DND-41 (cell line): ENCODE measurements at regions not wholly inside any gene's neighbourhood (a gene's known extent, or its start where the extent isn't known, plus 50 kb on each side); places are given as distances from the start of the nearest gene placed in this dataset.

Experiments used
- ATAC-seq: fragments of 200-7000 bp; cut with Tn5 transposase; 3 replicates; pipeline ENCODE4 v1.9.1; 2021; ENCODE audit warnings: low read depth; ENCODE audit not compliant: insufficient read depth
- DNase-seq: peaks from one replicate; pipeline ENCODE4 v3.0.0-alpha.2; 2020
- H2AFZ ChIP-seq: 2 replicates; pipeline ENCODE4 v1.6.0; 2012; ENCODE audit warnings: low read depth, low read length
- H3K27ac ChIP-seq: 2 replicates; pipeline ENCODE4 v1.5.1; 2012; ENCODE audit warnings: low read length, inconsistent platforms
- H3K27me3 ChIP-seq: fragments of 200-600 bp; sonication (generic); 2 replicates; pipeline ENCODE4 v1.6.0; 2012; ENCODE audit warnings: low read length, mild to moderate bottlenecking, inconsistent platforms; ENCODE audit not compliant: insufficient read depth, poor library complexity
- H3K36me3 ChIP-seq: 2 replicates; pipeline ENCODE4 v1.5.1; 2012; ENCODE audit warnings: low read length, inconsistent platforms; ENCODE audit not compliant: insufficient read depth
- H3K4me1 ChIP-seq: 2 replicates; pipeline ENCODE4 v1.5.1; 2012; ENCODE audit warnings: mild to moderate bottlenecking, low read length; ENCODE audit not compliant: insufficient read depth
- H3K4me2 ChIP-seq: 2 replicates; pipeline ENCODE4 v1.6.0; 2012; ENCODE audit warnings: mild to moderate bottlenecking, moderate library complexity, low read length, inconsistent platforms; ENCODE audit not compliant: insufficient read depth
- H3K4me3 ChIP-seq, 2 experiments: fragments of 200-600 bp in 1 of 2; shearing (Covaris generic) in 1 of 2; 2 replicates each; pipeline ENCODE4 v1.5.1; 2012 to 2016; ENCODE audit warnings: inconsistent platforms in 2 of 2, low read length in 2 of 2, mild to moderate bottlenecking in 2 of 2, low read depth in 1 of 2, moderate library complexity in 1 of 2
- H3K79me2 ChIP-seq: 2 replicates; pipeline ENCODE4 v1.6.0; 2012; ENCODE audit warnings: low read length, inconsistent platforms; ENCODE audit not compliant: insufficient read depth
- H3K9ac ChIP-seq: 2 replicates; pipeline ENCODE4 v1.6.0; 2012; ENCODE audit warnings: low read depth, mild to moderate bottlenecking, inconsistent platforms, low read length, moderate library complexity
- H3K9me3 ChIP-seq: 2 replicates; pipeline ENCODE4 v1.5.1; 2012; ENCODE audit warnings: low read length, moderate library complexity, mild to moderate bottlenecking, inconsistent platforms; ENCODE audit not compliant: insufficient read depth, severe bottlenecking
- H4K20me1 ChIP-seq: 2 replicates; pipeline ENCODE4 v1.6.0; 2012; ENCODE audit warnings: low read length; ENCODE audit not compliant: insufficient read depth
- EZH2 ChIP-seq: IDR thresholded peaks from 3 replicates; pipeline ENCODE4 v1.6.1; 2012; ENCODE audit warnings: borderline replicate concordance, low read depth, mild to moderate bottlenecking, moderate library complexity, low read length, inconsistent platforms; ENCODE audit not compliant: severe bottlenecking
- TF ChIP-seq, protein P1 (sequence below): IDR thresholded peaks from 2 replicates; pipeline ENCODE4 v1.5.1; 2012; ENCODE audit warnings: borderline replicate concordance, low read length, moderate library complexity, mild to moderate bottlenecking; ENCODE audit not compliant: poor library complexity, severe bottlenecking; ENCODE audit errors: extremely low read depth

DNA sequence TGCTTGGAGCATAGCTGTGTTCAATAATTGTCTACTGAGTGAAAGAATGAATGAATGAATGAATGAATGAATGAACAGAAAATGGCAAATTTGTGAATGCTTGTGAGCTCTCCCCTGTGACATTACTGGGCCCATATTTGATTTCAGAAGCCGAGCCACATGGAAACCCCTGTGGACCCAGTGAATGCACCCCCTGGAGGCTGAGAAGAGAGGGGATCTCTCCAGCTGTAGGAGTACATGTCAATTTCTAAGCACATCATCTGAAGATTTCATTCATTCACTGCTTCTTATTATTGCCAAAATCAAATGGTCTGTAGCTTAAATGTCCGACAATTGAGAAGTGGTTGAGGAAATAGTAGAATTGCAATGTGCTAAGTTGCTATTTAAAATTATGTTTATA is 58.3 kb upstream of the DOCK1 start:
- Histone ChIP-seq H3K36me3 (no peaks in the 10 kb centered on the region), H3K79me2 (no peaks in the 10 kb centered on the region), H2AFZ (no peak overlapping the region), H4K20me1 (no peaks in the 10 kb centered on the region), H3K9me3 (no peaks in the 10 kb centered on the region), H3K4me3 (no peak overlapping the region), H3K27me3 (no peaks in the 10 kb centered on the region), H3K4me2 (no peak overlapping the region), H3K27ac (no peak overlapping the region), H3K4me1 (no peaks in the 10 kb centered on the region), H3K9ac (no peak overlapping the region)
- DNase-seq (no peak), ATAC-seq (no peak)
- no peak for TF ChIP-seq EZH2
- TF ChIP-seq, protein P1, sequence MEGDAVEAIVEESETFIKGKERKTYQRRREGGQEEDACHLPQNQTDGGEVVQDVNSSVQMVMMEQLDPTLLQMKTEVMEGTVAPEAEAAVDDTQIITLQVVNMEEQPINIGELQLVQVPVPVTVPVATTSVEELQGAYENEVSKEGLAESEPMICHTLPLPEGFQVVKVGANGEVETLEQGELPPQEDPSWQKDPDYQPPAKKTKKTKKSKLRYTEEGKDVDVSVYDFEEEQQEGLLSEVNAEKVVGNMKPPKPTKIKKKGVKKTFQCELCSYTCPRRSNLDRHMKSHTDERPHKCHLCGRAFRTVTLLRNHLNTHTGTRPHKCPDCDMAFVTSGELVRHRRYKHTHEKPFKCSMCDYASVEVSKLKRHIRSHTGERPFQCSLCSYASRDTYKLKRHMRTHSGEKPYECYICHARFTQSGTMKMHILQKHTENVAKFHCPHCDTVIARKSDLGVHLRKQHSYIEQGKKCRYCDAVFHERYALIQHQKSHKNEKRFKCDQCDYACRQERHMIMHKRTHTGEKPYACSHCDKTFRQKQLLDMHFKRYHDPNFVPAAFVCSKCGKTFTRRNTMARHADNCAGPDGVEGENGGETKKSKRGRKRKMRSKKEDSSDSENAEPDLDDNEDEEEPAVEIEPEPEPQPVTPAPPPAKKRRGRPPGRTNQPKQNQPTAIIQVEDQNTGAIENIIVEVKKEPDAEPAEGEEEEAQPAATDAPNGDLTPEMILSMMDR, result no peak

DNA sequence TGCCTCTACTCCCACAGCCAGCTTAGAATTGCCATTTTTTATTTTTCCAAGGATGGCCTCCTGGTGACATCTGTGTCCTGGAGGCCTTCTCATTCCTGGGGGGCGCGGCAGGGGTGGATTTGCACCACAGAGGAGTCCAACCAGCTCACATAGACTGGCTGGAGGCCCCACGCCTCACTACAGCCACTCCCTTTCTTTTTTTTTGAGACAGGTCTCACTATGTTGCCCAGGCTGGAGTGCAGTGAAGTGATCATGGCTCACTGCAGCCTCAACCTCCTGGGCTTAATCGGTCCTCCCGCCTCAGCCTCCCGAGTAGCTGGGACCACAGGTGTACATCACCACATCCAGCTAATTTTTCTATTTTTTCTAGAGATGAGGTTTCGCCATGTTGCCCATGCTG is 57.6 kb upstream of the DOCK1 start:
- no peak overlapping the region for H3K9ac ChIP-seq
- H3K4me2 ChIP-seq, result no peak overlapping the region
- no peaks in the 10 kb centered on the region for H3K79me2 ChIP-seq
- H2AFZ ChIP-seq, result no peak overlapping the region
- no peak overlapping the region for H3K4me3 ChIP-seq
- no peaks in the 10 kb centered on the region for H3K9me3 ChIP-seq
- H3K27ac ChIP-seq, result no peak overlapping the region
- ATAC-seq (no peak), DNase-seq (no peak)
- no peaks in the 10 kb centered on the region for H3K27me3 ChIP-seq
- no peak for TF ChIP-seq EZH2
- TF ChIP-seq, protein P1, result no peak
- H3K36me3 ChIP-seq, result no peaks in the 10 kb centered on the region
- H3K4me1 ChIP-seq, result no peaks in the 10 kb centered on the region
- no peaks in the 10 kb centered on the region for H4K20me1 ChIP-seq

DNA sequence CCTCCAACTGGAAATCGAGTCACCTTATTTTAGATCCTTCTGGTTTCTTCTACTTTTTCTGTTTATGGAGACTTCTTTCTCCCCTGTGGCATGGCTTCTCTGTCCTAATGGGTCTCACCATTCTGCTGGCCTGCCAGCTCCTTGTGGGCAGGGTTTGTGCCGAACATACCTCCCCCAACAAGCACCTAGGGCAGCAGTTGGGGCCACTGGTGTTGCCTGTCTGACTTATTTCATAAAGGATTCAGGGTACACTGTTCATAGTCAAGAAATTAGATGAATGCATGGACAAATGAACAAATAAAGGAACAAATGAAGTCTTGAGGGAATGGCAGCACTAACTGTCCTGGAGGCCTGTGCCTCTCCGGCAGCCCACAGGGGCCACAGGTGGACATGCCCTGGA is 55.6 kb upstream of the DOCK1 start:
- Histone ChIP-seq H3K27ac (no peak overlapping the region), H3K36me3 (no peaks in the 10 kb centered on the region), H3K79me2 (no peaks in the 10 kb centered on the region), H3K9ac (no peak overlapping the region), H3K4me1 (no peaks in the 10 kb centered on the region), H4K20me1 (no peaks in the 10 kb centered on the region), H3K9me3 (no peaks in the 10 kb centered on the region), H3K27me3 (no peaks in the 10 kb centered on the region), H3K4me2 (no peak overlapping the region), H3K4me3 (no peak overlapping the region), H2AFZ (no peak overlapping the region)
- DNase-seq (no peak), ATAC-seq (no peak)
- TF ChIP-seq, protein P1, result no peak
- no peak for TF ChIP-seq EZH2
